Hepatocyte (in vitro differentiated cells): ENCODE measurements at regions not wholly inside any gene's neighbourhood (a gene's known extent, or its start where the extent isn't known, plus 50 kb on each side); places are given as distances from the start of the nearest gene placed in this dataset.
A peak's percentile ranks its signal among the peaks of the same experiment; 100 is the strongest.

Source experiments
- DNase-seq: peaks from one replicate; pipeline ENCODE4 v3.0.0-alpha.2; 2016; ENCODE audit warnings: low spot score
- H2AFZ ChIP-seq: fragments of 200-600 bp; sonication (generic); 2 replicates; pipeline ENCODE4 v1.6.0; 2016; ENCODE audit warnings: antibody characterized with exemption, mild to moderate bottlenecking
- H3K27ac ChIP-seq: fragments of 200-600 bp; sonication (generic); 2 replicates; pipeline ENCODE4 v1.5.1; 2016; ENCODE audit warnings: mild to moderate bottlenecking
- H3K27me3 ChIP-seq: fragments of 200-600 bp; sonication (generic); 2 replicates; pipeline ENCODE4 v1.6.1; 2016
- H3K36me3 ChIP-seq: fragments of 200-600 bp; sonication (generic); replicated peaks from 2 replicates; pipeline ENCODE4 v1.5.1; 2016; ENCODE audit warnings: low read depth; ENCODE audit not compliant: insufficient read depth
- H3K4me1 ChIP-seq: fragments of 200-600 bp; sonication (generic); 2 replicates; pipeline ENCODE4 v1.5.1; 2016; ENCODE audit warnings: mild to moderate bottlenecking, moderate library complexity; ENCODE audit not compliant: insufficient read depth
- H3K4me2 ChIP-seq: fragments of 200-600 bp; sonication (generic); 2 replicates; pipeline ENCODE4 v1.6.0; 2016
- H3K4me3 ChIP-seq: fragments of 200-600 bp; sonication (generic); 2 replicates; pipeline ENCODE4 v1.5.1; 2016; ENCODE audit warnings: mild to moderate bottlenecking
- H3K79me2 ChIP-seq: fragments of 200-600 bp; sonication (generic); 2 replicates; pipeline ENCODE4 v1.6.0; 2017; ENCODE audit warnings: mild to moderate bottlenecking
- H3K9me2 ChIP-seq: fragments of 200-600 bp; sonication (generic); replicated peaks from 2 replicates; pipeline ENCODE4 v1.6.0; 2017; ENCODE audit warnings: mild to moderate bottlenecking; ENCODE audit not compliant: insufficient read depth
- H3K9me3 ChIP-seq: fragments of 200-600 bp; sonication (generic); 2 replicates; pipeline ENCODE4 v1.5.1; 2016; ENCODE audit warnings: low read depth, mild to moderate bottlenecking
- H4K20me1 ChIP-seq: fragments of 200-600 bp; sonication (generic); 2 replicates; pipeline ENCODE4 v1.6.0; 2016; ENCODE audit warnings: mild to moderate bottlenecking; ENCODE audit not compliant: insufficient read depth, poor library complexity, severe bottlenecking
- CTCF ChIP-seq: fragments of 200-600 bp; sonication (generic); IDR thresholded peaks from 2 replicates; pipeline ENCODE4 v1.5.1; 2016; ENCODE audit warnings: antibody characterized with exemption, mild to moderate bottlenecking; ENCODE audit not compliant: poor library complexity
- EZH2 ChIP-seq: fragments of 200-600 bp; sonication (generic); IDR thresholded peaks from 2 replicates; pipeline ENCODE4 v1.6.1; 2016; ENCODE audit warnings: antibody characterized with exemption, mild to moderate bottlenecking, borderline replicate concordance
- EZH2phosphoT487 ChIP-seq: fragments of 200-600 bp; sonication (generic); IDR thresholded peaks from one replicate; pipeline ENCODE4 v1.6.1; 2018; ENCODE audit warnings: antibody characterized with exemption, mild to moderate bottlenecking, low read depth, moderate library complexity; ENCODE audit not compliant: unreplicated experiment, severe bottlenecking
- WGBS: methylation state at CpG from one replicate; pipeline ENCODE4 v1.1.6; 2016; ENCODE audit warnings: low lambda C conversion rate; ENCODE audit errors: missing lambda C conversion rate; 5-methylcytosine and 5-hydroxymethylcytosine counted together

- Histone ChIP-seq H4K20me1 (no peaks in the 10 kb centered on the region), H3K9me2 (no peaks in the 10 kb centered on the region), H3K27ac (peak overlapping the region; percentile 97), H3K36me3 (no peaks in the 10 kb centered on the region), H3K27me3 (no peaks in the 10 kb centered on the region), H3K79me2 (no peaks in the 10 kb centered on the region), H3K4me2 (no peak overlapping the region), H3K9me3 (peaks cover 2% of the 10 kb centered on the region), H2AFZ (no peak overlapping the region), H3K4me3 (no peak overlapping the region), H3K4me1 (peaks cover 33% of the 10 kb centered on the region)
- 93% methylated on average over 7 of the region's 7 CpGs for whole genome bisulfite sequencing
- TF ChIP-seq CTCF (no peak), EZH2phosphoT487 (no peak), EZH2 (no peak)
- DNase-seq: no peak
Measured at GRCh38 chr21:41582866-41583265, 74.9 kb upstream of the TMPRSS2 start.

GRCh38 chr21:41582298-41582840, 74.4 kb upstream of the TMPRSS2 start:
- Histone ChIP-seq H3K79me2 (no peaks in the 10 kb centered on the region), H3K4me3 (no peak overlapping the region), H3K4me1 (peaks cover 33% of the 10 kb centered on the region), H3K36me3 (no peaks in the 10 kb centered on the region), H2AFZ (no peak overlapping the region), H3K27ac (peak overlapping the region; percentile 97), H3K9me2 (no peaks in the 10 kb centered on the region), H3K9me3 (peaks cover 7% of the 10 kb centered on the region), H4K20me1 (no peaks in the 10 kb centered on the region), H3K4me2 (no peak overlapping the region), H3K27me3 (no peaks in the 10 kb centered on the region)
- WGBS: 91% methylated on average over 7 of the region's 7 CpGs
- DNase-seq: no peak
- no peak for TF ChIP-seq EZH2
- TF ChIP-seq CTCF: no peak
- TF ChIP-seq EZH2phosphoT487: no peak

GRCh38 chr21:41581592-41582228, 73.8 kb upstream of the TMPRSS2 start:
- Histone ChIP-seq H3K9me2 (no peaks in the 10 kb centered on the region), H3K4me2 (no peak overlapping the region), H3K27ac (peak overlapping the region; percentile 97), H3K4me1 (peaks cover 33% of the 10 kb centered on the region), H4K20me1 (no peaks in the 10 kb centered on the region), H2AFZ (no peak overlapping the region), H3K79me2 (no peaks in the 10 kb centered on the region), H3K9me3 (peaks cover 7% of the 10 kb centered on the region), H3K27me3 (no peaks in the 10 kb centered on the region), H3K4me3 (no peak overlapping the region), H3K36me3 (no peaks in the 10 kb centered on the region)
- TF ChIP-seq CTCF (no peak), EZH2 (no peak), EZH2phosphoT487 (no peak)
- 92% methylated on average over 16 of the region's 16 CpGs for WGBS
- DNase-seq: no peak
